CD14-positive monocyte (primary cell): ENCODE measurements at regions not wholly inside any gene's neighbourhood (a gene's known extent, or its start where the extent isn't known, plus 50 kb on each side); places are given as distances from the start of the nearest gene placed in this dataset.

Experiments
- DNase-seq, 3 donors: peaks; one replicate each; pipeline ENCODE4 v3.0.0-alpha.2; 2011 to 2022
- H2AFZ ChIP-seq: 2 replicates; pipeline ENCODE4 v1.6.0; 2012; ENCODE audit warnings: mild to moderate bottlenecking, low read depth, low read length, inconsistent platforms; ENCODE audit not compliant: insufficient read depth, poor library complexity, severe bottlenecking
- H3K27ac ChIP-seq, 2 donors: 1 replicate in 1 of 2; 2 replicates in 1 of 2; pipeline ENCODE4 v1.5.1; 2012 to 2013; ENCODE audit warnings: low read length in 2 of 2, control low read depth in 1 of 2, inconsistent platforms in 1 of 2, low read depth in 1 of 2, mild to moderate bottlenecking in 1 of 2
- H3K27me3 ChIP-seq, 2 donors: one replicate each; pipeline versions ENCODE4 v1.6.0 to v1.6.1; 2011 to 2013; ENCODE audit warnings: low read length in 2 of 2; ENCODE audit not compliant: control insufficient read depth in 2 of 2, insufficient read depth in 2 of 2
- H3K36me3 ChIP-seq, 2 donors: replicated peaks in 1 of 2; 1 replicate in 1 of 2; 2 replicates in 1 of 2; pipeline versions ENCODE4 v1.5.1 to v1.6.1; 2012 to 2013; ENCODE audit warnings: low read length in 2 of 2, control low read depth in 1 of 2, inconsistent platforms in 1 of 2, mild to moderate bottlenecking in 1 of 2; ENCODE audit not compliant: insufficient read depth in 2 of 2, control insufficient read depth in 1 of 2
- H3K4me1 ChIP-seq, 2 donors: 1 replicate in 1 of 2; 2 replicates in 1 of 2; pipeline versions ENCODE4 v1.5.1 to v1.6.1; 2012 to 2013; ENCODE audit warnings: low read length in 2 of 2, control low read depth in 1 of 2, inconsistent platforms in 1 of 2, mild to moderate bottlenecking in 1 of 2, moderate library complexity in 1 of 2; ENCODE audit not compliant: insufficient read depth in 2 of 2, control insufficient read depth in 1 of 2
- H3K4me2 ChIP-seq: replicated peaks from 2 replicates; pipeline ENCODE3; 2012; ENCODE audit warnings: low read length, moderate library complexity, mild to moderate bottlenecking; ENCODE audit not compliant: poor library complexity, severe bottlenecking; ENCODE audit errors: extremely low read depth
- H3K4me3 ChIP-seq, 3 experiments: fragments of 200-600 bp in 1 of 3; sonication (generic) in 1 of 3; replicated peaks in 1 of 3; 1 replicate in 2 of 3; 2 replicates in 1 of 3; pipeline ENCODE4 v1.5.1; 2011 to 2013; ENCODE audit warnings: low read length in 3 of 3, mild to moderate bottlenecking in 3 of 3, control low read depth in 2 of 3, low read depth in 2 of 3, inconsistent platforms in 1 of 3, moderate library complexity in 1 of 3
- H3K79me2 ChIP-seq: 2 replicates; pipeline ENCODE4 v1.6.0; 2012; ENCODE audit warnings: mild to moderate bottlenecking, control low read depth, inconsistent platforms, low read length, moderate library complexity; ENCODE audit not compliant: insufficient read depth
- H3K9ac ChIP-seq: 2 replicates; pipeline ENCODE4 v1.6.0; 2017; ENCODE audit warnings: low read length, mild to moderate bottlenecking; ENCODE audit not compliant: insufficient read depth, poor library complexity, severe bottlenecking
- H3K9me3 ChIP-seq, 2 donors: replicated peaks in 1 of 2; 1 replicate in 1 of 2; 2 replicates in 1 of 2; pipeline versions ENCODE4 v1.5.1 to v1.6.1; 2012 to 2013; ENCODE audit warnings: low read length in 2 of 2, control low read depth in 1 of 2; ENCODE audit not compliant: control insufficient read depth in 1 of 2, insufficient read depth in 1 of 2
- H4K20me1 ChIP-seq: 2 replicates; pipeline ENCODE4 v1.6.0; 2012; ENCODE audit warnings: mild to moderate bottlenecking, low read length, control low read depth, moderate library complexity; ENCODE audit not compliant: insufficient read depth
- H3K27ac Mint-ChIP-seq, 7 donors: one replicate each; pipeline ENCODE4 v1.8.0; 2020; ENCODE audit warnings: mild to moderate bottlenecking in 7 of 7, mixed read lengths in 7 of 7, moderate library complexity in 6 of 7, inconsistent platforms in 2 of 7
- H3K27me3 Mint-ChIP-seq, 3 donors: one replicate each; pipeline ENCODE4 v1.8.0; 2021 to 2022; ENCODE audit warnings: low read depth in 3 of 3, mild to moderate bottlenecking in 3 of 3, mixed read lengths in 3 of 3, moderate library complexity in 3 of 3, inconsistent platforms in 1 of 3
- H3K36me3 Mint-ChIP-seq, 2 donors: one replicate each; pipeline ENCODE4 v1.8.0; 2020; ENCODE audit warnings: mixed read lengths in 2 of 2, inconsistent platforms in 1 of 2, mild to moderate bottlenecking in 1 of 2
- H3K4me1 Mint-ChIP-seq: one replicate; pipeline ENCODE4 v1.8.0; 2020; ENCODE audit warnings: mild to moderate bottlenecking, mixed read lengths
- H3K4me3 Mint-ChIP-seq, 2 donors: one replicate each; pipeline ENCODE4 v1.8.0; 2020; ENCODE audit warnings: mild to moderate bottlenecking in 2 of 2, mixed read lengths in 2 of 2, moderate library complexity in 1 of 2
- H3K9me3 Mint-ChIP-seq, 7 donors: one replicate each; pipeline ENCODE4 v1.8.0; 2020 to 2022; ENCODE audit warnings: mixed read lengths in 7 of 7, mild to moderate bottlenecking in 6 of 7, moderate library complexity in 6 of 7, inconsistent platforms in 2 of 7
- WGBS: methylation state at CpG from one replicate; pipeline ENCODE4 v1.1.5; 2013; ENCODE audit warnings: missing lambda C conversion rate; ENCODE audit not compliant: insufficient coverage; 5-methylcytosine and 5-hydroxymethylcytosine counted together
- intact Hi-C, 2 donors: fragments of 100-400 bp; cut with micrococcal nuclease; formaldehyde crosslinking; loops; one replicate each; pipeline versions ENCODE4 v1.15.0 to v1.15.1; 2023
- TF ChIP-seq, protein P1 (sequence below): fragments of 200-600 bp; IDR thresholded peaks from one replicate; pipeline ENCODE4 v1.8.0; 2022; ENCODE audit warnings: antibody characterized with exemption, mild to moderate bottlenecking

DNA sequence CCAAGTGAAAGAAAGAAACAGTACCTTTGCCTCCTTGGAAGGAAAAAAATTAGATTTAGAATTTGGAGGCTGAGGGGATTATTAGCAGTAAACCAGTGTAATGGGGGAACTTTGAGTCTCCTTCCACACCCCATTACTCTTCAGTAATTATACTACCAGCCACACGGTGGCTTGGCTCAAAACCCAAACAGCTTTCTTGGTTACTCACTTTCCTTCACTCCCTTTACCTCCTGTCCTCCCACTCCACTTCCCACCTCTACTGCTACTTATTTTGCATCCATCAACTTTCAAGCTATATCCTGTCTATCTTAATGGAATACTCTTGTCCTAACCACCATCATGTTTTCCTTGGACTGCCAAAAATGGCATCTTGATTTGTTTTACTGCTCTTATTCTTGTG is 310.6 kb upstream of the AADAT start:
- TF ChIP-seq, protein P1, sequence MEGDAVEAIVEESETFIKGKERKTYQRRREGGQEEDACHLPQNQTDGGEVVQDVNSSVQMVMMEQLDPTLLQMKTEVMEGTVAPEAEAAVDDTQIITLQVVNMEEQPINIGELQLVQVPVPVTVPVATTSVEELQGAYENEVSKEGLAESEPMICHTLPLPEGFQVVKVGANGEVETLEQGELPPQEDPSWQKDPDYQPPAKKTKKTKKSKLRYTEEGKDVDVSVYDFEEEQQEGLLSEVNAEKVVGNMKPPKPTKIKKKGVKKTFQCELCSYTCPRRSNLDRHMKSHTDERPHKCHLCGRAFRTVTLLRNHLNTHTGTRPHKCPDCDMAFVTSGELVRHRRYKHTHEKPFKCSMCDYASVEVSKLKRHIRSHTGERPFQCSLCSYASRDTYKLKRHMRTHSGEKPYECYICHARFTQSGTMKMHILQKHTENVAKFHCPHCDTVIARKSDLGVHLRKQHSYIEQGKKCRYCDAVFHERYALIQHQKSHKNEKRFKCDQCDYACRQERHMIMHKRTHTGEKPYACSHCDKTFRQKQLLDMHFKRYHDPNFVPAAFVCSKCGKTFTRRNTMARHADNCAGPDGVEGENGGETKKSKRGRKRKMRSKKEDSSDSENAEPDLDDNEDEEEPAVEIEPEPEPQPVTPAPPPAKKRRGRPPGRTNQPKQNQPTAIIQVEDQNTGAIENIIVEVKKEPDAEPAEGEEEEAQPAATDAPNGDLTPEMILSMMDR: no peak
- Histone ChIP-seq H3K4me2 (no peak overlapping the region), H3K9me3 (no peaks in the 10 kb centered on the region), H3K9ac (no peak overlapping the region), H3K27ac (no peak overlapping the region), H3K27me3 (no peaks in the 10 kb centered on the region), H2AFZ (no peak overlapping the region), H3K4me3 (no peak overlapping the region), H3K36me3 (no peaks in the 10 kb centered on the region), H4K20me1 (no peaks in the 10 kb centered on the region), H3K79me2 (no peaks in the 10 kb centered on the region), H3K4me1 (no peaks in the 10 kb centered on the region)
- Mint-ChIP-seq H3K27ac (no peak overlapping the region), H3K4me3 (no peak overlapping the region), H3K27me3 (no peaks in the 10 kb centered on the region), H3K36me3 (no peaks in the 10 kb centered on the region), H3K4me1 (no peaks in the 10 kb centered on the region), H3K9me3 (peaks cover 0 to 12% (median 4%) of the 10 kb centered on the region in 7 donors)
- WGBS: 42% methylated on average over 1 of the region's 1 CpG
- no peak for DNase-seq
- intact Hi-C loops: no loop called here

DNA sequence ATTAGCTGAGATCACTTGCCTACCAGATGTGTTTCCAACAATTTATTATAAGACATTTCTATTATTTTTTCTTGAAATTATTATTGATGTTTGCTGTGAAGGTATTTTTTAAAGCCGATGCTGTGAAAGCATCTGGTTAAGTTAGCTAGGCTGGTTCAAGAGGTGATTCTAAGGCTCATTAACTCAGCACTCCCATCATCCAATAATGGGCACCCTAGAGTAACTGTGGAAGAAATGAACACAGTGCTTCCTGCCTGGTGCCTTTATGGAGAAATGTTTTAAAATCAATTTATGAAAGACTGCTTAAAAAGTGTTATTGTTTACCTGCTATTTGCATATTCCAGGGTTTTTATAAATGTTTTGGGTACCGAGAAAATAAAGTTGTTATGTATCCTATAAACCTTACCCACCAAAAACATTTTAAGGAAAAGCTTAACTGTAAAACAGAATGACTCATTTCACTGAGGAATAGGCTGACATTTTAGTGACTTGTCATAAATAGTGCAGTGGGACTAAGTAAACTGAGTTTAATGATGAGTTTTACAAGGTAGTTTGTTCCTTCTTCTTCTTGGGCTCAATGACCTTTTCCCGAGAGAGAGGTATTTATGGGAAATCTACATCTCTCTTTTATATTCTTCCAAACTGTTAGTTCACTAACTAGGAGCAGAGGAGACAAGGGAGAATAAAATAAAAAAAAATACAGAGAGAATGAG is 310.0 kb upstream of the AADAT start:
- Histone ChIP-seq H3K9me3 (no peaks in the 10 kb centered on the region), H3K4me1 (no peaks in the 10 kb centered on the region), H3K79me2 (no peaks in the 10 kb centered on the region), H3K4me3 (no peak overlapping the region), H3K9ac (no peak overlapping the region), H3K36me3 (no peaks in the 10 kb centered on the region), H2AFZ (no peak overlapping the region), H3K27ac (no peak overlapping the region), H3K27me3 (no peaks in the 10 kb centered on the region), H3K4me2 (no peak overlapping the region), H4K20me1 (no peaks in the 10 kb centered on the region)
- no peak overlapping the region for H3K4me3 Mint-ChIP-seq
- WGBS: no CpG with 5 or more reads among the region's 3 CpGs
- H3K27me3 Mint-ChIP-seq: no peaks in the 10 kb centered on the region
- H3K36me3 Mint-ChIP-seq: no peaks in the 10 kb centered on the region
- intact Hi-C loops: no loop called here
- peaks cover 0 to 12% (median 6%) of the 10 kb centered on the region in 7 donors for H3K9me3 Mint-ChIP-seq
- no peak for DNase-seq
- no peak overlapping the region for H3K27ac Mint-ChIP-seq
- H3K4me1 Mint-ChIP-seq: no peaks in the 10 kb centered on the region
- TF ChIP-seq, protein P1: no peak
